ENCODE measurements at regions not wholly inside any gene's neighbourhood (a gene's known extent, or its start where the extent isn't known, plus 50 kb on each side); places are given as distances from the start of the nearest gene placed in this dataset.

DNA sequence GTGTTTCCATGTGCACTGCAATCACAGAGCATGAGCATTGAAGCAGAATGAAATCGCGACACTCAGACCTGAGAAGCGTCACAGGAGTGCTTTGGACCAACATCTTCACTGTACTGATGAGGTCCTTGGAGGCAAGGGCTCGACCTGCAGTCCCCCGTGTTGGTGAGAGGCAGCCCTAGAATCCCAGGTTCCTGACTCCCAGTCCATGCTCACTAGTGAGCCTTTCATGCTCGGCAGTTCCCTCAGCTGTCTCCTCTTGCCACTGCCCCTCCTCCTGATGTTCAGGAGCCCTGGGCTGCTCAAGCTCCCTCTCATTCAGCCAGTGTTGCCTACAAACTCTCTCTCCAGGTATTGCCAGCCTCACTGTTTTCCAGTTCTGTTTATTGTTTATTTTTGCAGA, 291.4 kb downstream of the DYSF start:
- TF ChIP-seq SMC3 (conservative IDR thresholded peaks at IDR 0.05; ENCODE audit: poor library complexity) (no peak), REST (IDR thresholded peaks at IDR 0.05; ENCODE audit: borderline replicate concordance) (no peak), MXI1 (conservative IDR thresholded peaks at IDR 0.05; ENCODE audit: poor library complexity, severe bottlenecking) (no peak), EP300 (conservative IDR thresholded peaks at IDR 0.05; ENCODE audit: poor library complexity, severe bottlenecking) (no peak), EZH2 (IDR thresholded peaks at IDR 0.05; ENCODE audit: borderline replicate concordance, insufficient read depth, low read length, poor library complexity, severe bottlenecking) (no peak), RAD21 (conservative IDR thresholded peaks at IDR 0.05) (no peak), TAF1 (IDR thresholded peaks at IDR 0.05; ENCODE audit: low read depth) (no peak), POLR2AphosphoS5 (IDR thresholded peaks at IDR 0.05) (no peak)
- TF ChIP-seq, protein P1, sequence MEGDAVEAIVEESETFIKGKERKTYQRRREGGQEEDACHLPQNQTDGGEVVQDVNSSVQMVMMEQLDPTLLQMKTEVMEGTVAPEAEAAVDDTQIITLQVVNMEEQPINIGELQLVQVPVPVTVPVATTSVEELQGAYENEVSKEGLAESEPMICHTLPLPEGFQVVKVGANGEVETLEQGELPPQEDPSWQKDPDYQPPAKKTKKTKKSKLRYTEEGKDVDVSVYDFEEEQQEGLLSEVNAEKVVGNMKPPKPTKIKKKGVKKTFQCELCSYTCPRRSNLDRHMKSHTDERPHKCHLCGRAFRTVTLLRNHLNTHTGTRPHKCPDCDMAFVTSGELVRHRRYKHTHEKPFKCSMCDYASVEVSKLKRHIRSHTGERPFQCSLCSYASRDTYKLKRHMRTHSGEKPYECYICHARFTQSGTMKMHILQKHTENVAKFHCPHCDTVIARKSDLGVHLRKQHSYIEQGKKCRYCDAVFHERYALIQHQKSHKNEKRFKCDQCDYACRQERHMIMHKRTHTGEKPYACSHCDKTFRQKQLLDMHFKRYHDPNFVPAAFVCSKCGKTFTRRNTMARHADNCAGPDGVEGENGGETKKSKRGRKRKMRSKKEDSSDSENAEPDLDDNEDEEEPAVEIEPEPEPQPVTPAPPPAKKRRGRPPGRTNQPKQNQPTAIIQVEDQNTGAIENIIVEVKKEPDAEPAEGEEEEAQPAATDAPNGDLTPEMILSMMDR (IDR thresholded peaks at IDR 0.05; ENCODE audit: poor library complexity, severe bottlenecking): no peak

Data from neural cell (in vitro differentiated cells).